GM12891 (cell line): ENCODE measurements at regions not wholly inside any gene's neighbourhood (a gene's known extent, or its start where the extent isn't known, plus 50 kb on each side); places are given as distances from the start of the nearest gene placed in this dataset.

Source experiments
- DNase-seq: peaks from one replicate; pipeline ENCODE4 v3.0.0; 2011; ENCODE audit warnings: low spot score; ENCODE audit not compliant: insufficient read length
- FAIRE-seq: peaks from 2 replicates; lab custom pipeline; 2011; peaks lifted over from hg19 to GRCh38; lab: Jason Lieb, UNC
- PAX5 ChIP-seq: IDR thresholded peaks from 2 replicates; pipeline ENCODE4 v1.6.1; 2011; ENCODE audit warnings: low read length, moderate library complexity, mild to moderate bottlenecking; ENCODE audit not compliant: insufficient read depth, severe bottlenecking
- POLR2A ChIP-seq: IDR thresholded peaks from 2 replicates; pipeline ENCODE4 v1.6.1; 2011; ENCODE audit warnings: low read depth, low read length, control low read depth
- POLR2AphosphoS5 ChIP-seq: IDR thresholded peaks from 2 replicates; pipeline ENCODE4 v1.6.1; 2011; ENCODE audit warnings: low read depth, low read length, control low read depth
- POU2F2 ChIP-seq: IDR thresholded peaks from 2 replicates; pipeline ENCODE4 v1.6.1; 2011; ENCODE audit warnings: low read depth, mild to moderate bottlenecking, control low read depth, low read length, moderate library complexity
- SPI1 ChIP-seq: IDR thresholded peaks from 2 replicates; pipeline ENCODE4 v1.6.1; 2011; ENCODE audit warnings: low read depth, low read length, control low read depth
- TAF1 ChIP-seq: IDR thresholded peaks from 2 replicates; pipeline ENCODE4 v1.6.1; 2011; ENCODE audit warnings: low read depth, low read length, control low read depth

DNA sequence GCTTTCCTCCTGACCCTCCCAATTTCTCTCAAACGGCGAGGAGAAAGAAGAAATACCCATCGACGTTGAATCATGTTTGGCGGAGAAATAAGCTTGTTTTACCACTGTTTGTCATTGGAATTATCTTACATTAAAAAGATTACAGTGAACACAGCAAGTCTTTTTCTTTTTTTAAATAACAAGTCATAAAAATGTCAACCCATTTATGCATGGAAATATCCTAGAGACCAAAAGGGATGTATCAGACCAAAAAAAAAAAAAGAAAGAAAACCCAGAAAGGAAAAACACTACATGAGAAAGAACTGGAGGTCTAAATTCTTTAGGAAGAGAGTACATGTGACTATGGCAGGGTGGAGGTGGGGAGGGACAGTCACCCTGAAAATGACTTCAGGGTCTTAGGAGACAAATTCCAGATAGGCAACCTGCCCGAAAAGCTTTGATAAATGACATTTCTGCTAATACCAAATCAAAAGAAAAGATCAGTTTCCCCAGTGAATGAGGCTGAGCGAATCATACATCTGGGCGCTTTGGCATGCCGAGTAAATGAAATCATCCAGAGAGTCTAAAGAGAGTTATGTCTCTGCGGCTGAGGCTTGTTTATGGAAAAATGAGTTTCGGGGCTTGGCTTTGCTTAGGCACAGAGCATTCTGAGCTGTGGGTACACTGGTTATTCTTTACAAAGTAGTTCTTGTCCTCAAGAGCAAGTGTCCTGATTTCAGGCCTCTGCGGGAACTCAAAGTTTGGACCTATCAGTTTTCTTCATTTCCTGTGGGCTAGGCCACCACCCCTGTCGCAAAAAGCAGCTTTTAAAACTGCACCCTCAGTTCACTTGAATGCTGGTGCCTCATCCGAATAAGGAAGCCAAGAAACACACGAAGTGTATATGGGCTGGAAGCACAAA is 110.1 kb upstream of the TGFBR2 start:
- no peak for TF ChIP-seq POLR2A
- TF ChIP-seq POLR2AphosphoS5, result no peak
- TF ChIP-seq SPI1, result no peak
- TF ChIP-seq POU2F2, result no peak
- no peak for TF ChIP-seq PAX5
- no peak for TF ChIP-seq TAF1
- no peak for DNase-seq
- no peak for FAIRE-seq

DNA sequence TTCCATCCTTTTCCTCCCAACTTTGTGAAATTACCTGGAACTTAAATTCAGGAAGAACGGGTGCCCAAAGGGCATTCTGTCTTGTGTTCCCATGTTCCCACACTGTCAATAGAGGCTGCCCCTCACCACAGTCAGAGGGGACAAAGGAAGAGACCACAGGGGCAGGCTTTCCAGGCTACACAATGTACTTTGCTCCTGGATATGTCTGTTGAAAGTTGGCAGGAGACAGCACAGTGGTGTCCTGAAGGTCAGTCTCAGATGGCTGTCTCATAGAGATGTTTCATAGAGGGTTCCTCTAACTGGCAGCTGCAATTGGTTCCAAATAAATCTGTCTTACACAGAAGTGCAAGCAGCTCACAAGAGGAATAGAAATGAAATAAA is 107.8 kb upstream of the TGFBR2 start:
- no peak for TF ChIP-seq SPI1
- no peak for TF ChIP-seq POLR2AphosphoS5
- TF ChIP-seq PAX5, result no peak
- TF ChIP-seq TAF1, result no peak
- TF ChIP-seq POLR2A, result no peak
- no peak for TF ChIP-seq POU2F2
- FAIRE-seq, result no peak
- DNase-seq, result no peak

DNA sequence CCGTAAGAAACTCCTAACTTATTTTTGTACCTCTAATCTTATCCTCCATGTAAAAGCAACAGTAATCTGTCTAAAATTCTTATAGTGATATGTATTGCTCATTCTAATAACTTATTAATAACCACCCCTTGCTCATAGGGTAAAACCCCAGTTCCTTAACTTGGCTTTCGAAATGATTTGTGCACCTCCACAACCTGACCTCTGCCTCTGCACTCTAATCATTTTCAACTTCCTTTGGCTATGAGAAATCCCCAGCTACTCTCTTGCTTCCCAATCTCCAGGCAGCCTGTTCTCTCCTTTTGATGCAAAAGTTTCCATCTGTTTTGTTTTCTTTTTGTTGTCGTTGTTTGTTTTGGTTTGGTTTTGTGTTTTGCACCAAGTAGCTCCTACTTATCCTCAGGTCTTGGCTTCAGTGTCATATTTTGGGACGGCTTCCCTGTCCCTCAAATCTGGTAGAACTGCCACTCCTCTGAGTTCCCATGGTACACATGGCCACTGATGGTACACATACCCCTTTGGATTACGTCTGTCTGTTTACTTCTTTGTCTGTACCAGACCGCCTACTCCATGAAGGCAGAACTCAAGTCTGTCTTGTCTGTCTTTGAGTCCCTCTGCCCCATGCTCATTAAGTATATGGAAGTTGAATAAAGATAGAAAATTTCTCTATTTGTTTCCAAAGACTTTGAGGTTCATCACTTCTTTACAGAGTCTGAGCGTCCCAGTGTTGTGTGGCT is 105.6 kb upstream of the TGFBR2 start:
- TF ChIP-seq POU2F2, result no peak; the same call in 1 of the 2 replicates
- TF ChIP-seq POLR2AphosphoS5, result no peak
- peak; percentile 88 for TF ChIP-seq SPI1
- TF ChIP-seq PAX5, result no peak
- no peak for TF ChIP-seq POLR2A
- DNase-seq (no peak), FAIRE-seq (no peak)

DNA sequence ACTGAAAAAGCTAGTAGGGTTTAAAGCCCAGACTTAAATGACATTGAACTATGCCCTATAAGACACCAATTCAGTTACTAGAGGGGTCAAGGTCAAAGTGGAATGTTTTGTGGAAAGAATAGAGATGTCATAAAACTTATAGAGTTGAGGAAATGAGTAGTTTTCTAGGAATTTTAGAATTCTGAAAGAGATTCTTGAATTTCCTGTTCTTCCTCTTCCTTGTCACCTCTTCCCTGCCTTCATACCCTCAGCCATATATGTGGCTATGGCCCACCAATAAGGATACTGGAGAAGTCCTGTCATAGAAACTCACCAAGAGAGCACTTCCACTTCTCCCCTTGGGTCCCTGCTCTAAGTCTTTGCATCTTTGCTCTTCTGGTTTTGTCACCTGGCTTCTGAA is 104.9 kb upstream of the TGFBR2 start:
- no peak for FAIRE-seq

DNA sequence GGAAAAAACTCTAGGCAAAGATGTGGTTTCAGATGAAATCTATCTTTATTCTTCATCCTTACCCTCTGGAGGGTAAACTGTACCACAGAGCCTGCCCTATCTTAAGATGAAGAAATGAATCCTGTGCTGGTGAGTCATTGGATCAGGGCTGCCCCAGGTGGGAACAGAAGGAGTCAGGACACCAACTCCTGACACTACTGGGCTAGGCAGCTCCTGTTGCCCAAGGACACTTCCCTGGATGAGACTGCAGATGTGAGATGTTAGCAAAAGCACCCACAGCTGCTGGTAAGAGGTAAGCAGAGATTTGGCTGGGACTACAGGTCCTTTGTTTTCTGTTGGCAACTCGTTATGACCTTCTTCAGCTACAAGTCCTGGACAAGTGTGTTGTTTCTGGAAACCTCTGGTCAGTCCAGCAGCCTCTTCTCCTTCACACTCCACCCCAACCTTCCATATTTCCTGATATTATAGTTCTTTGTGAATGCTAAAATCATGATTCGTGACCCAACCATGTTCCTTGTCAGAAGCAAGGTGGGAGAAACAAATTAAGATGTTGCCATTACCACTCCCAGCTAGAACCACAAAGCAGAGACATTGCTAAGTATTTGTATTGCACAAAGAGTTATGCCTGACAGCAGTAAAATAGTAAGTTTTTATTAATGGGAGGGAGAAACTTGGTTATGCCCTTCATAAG is 104.2 kb upstream of the TGFBR2 start:
- no peak for TF ChIP-seq POLR2A
- no peak for TF ChIP-seq POLR2AphosphoS5
- no peak for TF ChIP-seq POU2F2
- no peak for TF ChIP-seq TAF1
- TF ChIP-seq SPI1, result no peak
- TF ChIP-seq PAX5, result no peak
- FAIRE-seq, result no peak
- DNase-seq, result no peak

More for the DNA sequence above, 104.9 kb upstream of the TGFBR2 start:
- DNase-seq, result no peak
- TF ChIP-seq SPI1 (peak; percentile 31; the same call in 1 of the 2 replicates), POU2F2 (no peak)

DNA sequence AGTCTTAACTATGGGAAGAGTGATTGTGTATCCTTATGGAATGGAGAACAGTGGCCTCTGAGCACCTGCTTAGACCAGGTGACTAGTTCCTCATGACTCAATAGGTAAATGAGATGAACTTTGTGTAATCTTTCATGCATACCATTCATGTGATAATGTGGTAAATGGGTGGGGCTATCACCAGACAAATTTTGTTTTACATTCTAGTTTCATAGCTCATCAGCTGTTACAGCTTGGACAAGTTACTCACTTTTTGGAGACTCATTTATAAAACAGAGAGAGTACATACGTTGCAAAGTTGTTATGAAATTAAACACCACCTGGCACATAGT is 103.7 kb upstream of the TGFBR2 start:
- DNase-seq (no peak), FAIRE-seq (no peak)
- TF ChIP-seq POU2F2 (peak; percentile 73), TAF1 (no peak)

DNA sequence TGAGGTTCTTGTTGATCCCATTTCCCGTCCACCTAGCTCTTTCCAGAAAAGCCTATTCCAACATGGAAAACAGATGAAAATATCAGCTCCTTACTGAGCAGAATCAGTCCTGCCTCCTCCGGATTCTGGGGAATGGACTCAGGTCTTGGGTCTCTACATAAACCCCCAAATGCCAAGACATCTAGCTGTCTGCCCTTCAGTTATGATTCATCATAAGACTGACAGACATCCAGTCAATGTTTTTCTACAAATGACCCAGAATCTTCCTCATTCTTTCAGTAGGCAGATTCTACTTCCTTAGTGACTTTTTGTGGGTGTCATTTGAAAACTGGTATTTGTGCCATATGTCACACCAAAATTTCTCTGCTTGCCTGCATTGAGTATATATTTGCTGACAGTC is 103.0 kb upstream of the TGFBR2 start:
- FAIRE-seq (no peak), DNase-seq (no peak)
- TF ChIP-seq PAX5 (no peak), POLR2A (no peak), POLR2AphosphoS5 (no peak), TAF1 (no peak), POU2F2 (no peak), SPI1 (no peak)

DNA sequence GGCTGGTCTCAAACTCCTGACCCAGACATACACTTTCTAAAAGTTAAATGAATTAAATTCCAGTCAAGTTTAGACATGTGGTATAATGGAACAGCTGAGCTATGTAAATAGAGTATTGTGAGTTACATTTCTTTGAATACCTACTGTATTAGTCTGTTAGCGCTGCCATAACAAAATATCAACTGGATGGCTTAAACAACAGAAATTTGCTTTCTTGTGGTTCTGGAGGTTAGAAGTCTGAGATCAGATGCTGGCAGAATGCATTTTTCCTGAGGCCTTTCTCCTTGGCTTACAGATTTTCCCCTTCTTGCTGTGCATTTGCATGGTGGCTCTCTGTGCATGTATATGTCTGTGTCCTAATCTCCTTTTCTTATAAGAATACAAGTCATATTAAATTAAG is 101.5 kb upstream of the TGFBR2 start:
- no peak for FAIRE-seq
- TF ChIP-seq PAX5, result no peak
- no peak for TF ChIP-seq SPI1
- no peak for TF ChIP-seq TAF1
- no peak for TF ChIP-seq POLR2AphosphoS5
- no peak for TF ChIP-seq POU2F2
- no peak for TF ChIP-seq POLR2A

DNA sequence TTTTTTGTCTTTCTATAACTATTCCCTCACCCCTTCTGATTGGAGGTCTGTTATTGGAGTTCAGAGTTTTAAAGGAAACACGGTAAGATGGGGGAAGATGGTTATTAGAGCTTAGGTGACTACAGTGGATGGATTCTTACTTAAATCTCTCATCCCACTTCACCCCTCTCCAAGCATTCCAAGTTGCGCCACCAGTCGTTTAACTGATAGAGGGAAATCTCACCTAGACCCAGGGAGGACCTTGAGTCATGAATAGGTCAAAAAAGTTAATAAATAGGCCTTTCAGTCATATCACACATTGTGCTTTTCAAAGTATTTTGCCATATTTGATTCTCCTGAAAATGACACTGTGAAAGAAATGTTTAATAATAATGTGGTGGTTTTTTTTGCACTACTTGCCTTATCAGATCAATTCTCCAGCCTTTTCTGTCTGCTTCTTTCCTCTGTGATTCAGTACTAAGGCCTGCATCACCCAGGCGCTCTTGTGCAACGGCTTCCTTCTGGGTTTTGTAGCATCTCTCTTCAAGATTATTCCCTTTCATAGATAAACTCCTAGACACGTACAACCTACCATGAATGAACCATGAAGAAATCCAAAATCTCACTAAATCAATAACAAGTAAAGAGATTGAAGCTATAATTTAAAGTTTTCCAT is 100.4 kb upstream of the TGFBR2 start:
- no peak for TF ChIP-seq POLR2A
- FAIRE-seq (no peak), DNase-seq (no peak)

More for the DNA sequence above, 101.5 kb upstream of the TGFBR2 start:
- DNase-seq, result no peak
